Cardiac septum (tissue), 1 donor: ENCODE measurements at regions not wholly inside any gene's neighbourhood (a gene's known extent, or its start where the extent isn't known, plus 50 kb on each side); places are given as distances from the start of the nearest gene placed in this dataset.
"Not testable (repeated sequence)": the region's sequence is repeated elsewhere in the genome, so short reads cannot be mapped to it uniquely, and the experiment has no call there.

ENCODE experiments used
- DNase-seq: peaks from one replicate; pipeline ENCODE4 v3.0.0-alpha.2; 2020; ENCODE audit warnings: low spot score
- intact Hi-C: fragments of 100-400 bp; cut with DNase I; formaldehyde crosslinking; loops from one replicate; pipeline ENCODE4 v1.14.0; 2022
- donor health status: DM: no; HTN: no; CAD: no.

DNA sequence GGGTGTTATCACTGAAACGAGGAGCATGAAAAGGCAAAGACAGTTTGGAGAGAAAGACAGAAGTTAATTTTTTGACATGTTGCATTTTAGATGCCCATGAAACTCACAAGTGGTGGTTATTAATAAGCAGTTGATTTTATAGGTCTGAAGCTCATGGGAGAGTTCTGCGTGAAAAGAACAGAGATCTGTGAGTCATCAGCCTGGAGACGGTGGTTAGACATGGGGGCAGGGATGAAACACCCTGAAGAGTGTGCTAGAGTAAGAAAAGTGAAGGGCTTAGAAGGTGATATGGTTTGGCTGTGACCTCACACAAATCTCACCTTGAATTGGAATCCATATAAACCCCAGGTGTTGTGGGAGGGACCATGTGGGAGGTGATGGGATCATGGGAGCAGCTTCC, 289.1 kb upstream of the ISX start:
- no peak for DNase-seq
- intact Hi-C loops, result no loop called here

DNA sequence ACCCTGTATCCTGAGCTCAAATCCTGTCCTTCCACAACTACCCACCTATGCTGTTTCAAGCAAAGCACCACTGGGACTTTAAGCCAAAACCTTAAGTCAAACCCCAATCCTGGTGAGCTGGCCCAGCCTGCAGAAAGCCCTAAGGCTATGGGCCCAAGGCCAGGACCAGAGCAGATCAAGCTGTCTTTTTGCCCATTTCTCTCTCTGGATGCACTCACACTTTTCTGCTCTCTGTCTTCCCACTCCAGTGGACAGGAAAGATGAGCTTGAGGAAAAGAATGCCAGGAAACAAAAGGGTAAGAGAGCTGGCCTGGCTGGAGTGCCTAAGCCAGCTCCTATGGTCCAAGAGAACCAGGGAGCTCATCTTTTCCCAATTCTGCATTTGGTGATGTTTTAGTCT, 284.3 kb upstream of the ISX start:
- DNase-seq, result no peak
- intact Hi-C loops, result no loop called here

DNA sequence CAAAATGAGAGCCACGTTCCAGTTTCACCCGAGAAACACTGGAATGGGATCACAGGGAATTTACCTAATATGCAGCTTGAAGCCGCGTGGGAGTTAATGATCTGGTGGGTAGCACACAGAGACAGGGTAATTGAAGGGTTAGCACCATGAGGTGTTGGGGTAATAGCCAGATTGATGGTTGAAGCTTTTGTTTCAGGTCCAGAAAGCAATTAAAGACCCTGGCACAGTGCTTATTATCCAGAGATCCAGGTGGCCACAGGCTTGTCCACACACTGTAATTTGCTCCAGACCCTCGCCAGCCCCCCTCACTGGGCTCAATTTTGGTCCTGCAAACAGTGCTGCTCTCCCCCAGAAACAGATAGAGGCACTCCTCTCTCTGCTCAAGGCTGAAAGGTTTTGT, 282.5 kb upstream of the ISX start:
- no peak for DNase-seq
- intact Hi-C loops, result no loop called here

DNA sequence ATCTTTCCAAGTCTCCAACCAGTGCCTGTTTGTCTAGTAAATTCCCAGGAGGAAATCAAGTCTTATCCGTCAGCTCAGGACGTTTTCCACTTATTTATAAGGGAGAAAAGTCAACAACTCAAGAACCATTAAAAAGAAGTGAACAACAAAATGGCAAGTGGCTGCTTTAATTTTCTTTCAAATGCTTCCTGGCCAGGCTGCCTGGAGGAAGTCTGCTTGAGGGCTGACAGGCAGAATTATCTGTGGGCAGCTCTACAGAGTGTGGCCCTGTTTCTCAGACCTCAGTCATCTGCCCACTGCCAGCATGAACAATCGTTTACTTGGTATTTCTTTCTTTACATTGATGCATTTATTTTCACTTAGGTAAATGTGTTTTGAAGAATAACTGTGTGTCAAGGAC, 281.9 kb upstream of the ISX start:
- intact Hi-C loops, result no loop called here
- DNase-seq, result no peak

DNA sequence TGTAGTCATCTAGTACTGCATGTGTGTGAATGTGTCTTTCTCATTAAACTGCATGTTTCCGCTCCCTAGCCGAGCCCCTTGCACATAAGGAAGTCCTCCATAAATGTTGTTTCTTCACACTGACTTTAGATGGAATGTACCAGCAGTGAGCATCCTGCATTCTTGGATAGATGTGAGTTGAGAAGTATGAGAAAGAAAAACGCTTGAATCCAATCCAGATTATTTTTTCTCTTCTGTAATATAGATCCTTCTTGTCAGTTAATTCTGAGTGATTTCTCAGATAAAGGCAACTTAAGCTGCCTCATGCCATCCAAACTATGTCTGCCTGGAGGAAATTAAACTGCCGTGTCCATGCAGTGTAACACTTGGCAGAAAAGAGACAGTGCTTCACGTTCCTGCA, 268.1 kb upstream of the ISX start:
- intact Hi-C loops, result no loop called here
- DNase-seq, result no peak

DNA sequence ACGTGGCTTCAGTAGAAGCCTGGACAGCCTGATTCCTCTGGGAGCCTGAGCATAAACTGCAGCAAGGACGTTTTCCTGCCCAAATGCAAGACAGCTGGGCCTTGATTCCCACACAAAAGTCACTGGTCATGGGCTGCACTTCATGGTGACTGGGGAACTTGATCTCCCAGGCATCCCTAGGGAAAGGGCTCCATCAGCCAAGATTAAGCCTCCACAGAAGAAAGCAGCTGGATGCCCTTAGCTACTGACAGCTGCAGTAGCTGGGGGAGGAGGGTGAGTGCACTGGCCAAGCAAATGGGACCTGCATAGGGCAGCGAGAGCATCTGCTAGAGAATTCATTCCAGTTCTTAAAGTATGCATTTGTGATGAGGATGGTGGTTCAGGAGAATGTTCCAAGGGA, 267.4 kb upstream of the ISX start:
- no peak for DNase-seq
- intact Hi-C loops, result no loop called here

DNA sequence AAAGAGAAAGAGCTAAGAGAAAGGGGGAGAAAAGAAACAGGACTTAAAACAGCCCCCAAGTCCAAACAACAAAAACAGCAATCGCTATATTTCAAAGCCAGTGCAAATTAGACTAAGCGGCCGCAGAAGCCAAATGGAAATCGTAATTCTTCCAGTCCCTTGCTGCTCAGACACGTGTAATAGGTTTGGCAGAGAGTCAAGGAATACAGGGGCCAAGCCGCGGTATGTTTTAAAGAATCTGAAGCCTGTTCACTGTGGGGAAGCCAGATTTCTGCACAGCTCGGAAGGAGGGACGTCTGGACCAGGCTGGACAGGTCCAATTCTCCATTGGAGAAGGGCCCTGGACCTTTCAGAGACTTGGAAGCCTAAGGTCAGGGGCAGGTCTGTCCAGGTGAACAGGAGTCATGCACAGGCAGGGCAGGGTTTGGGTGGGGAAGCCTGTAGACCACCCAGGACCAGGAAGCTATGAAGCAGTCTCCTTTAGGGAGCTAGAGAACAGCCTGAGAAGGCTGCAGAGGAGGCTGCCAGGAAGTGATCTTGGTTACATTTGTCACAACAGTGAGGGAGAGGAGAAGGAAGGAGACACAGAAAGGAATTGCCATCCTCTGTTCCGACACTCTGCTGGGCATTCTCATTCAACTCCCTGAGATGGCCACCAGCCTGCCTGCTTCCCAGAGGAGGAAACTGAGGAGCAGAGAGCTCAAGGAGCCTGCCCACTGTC, 265.5 kb upstream of the ISX start:
- DNase-seq, result no peak
- intact Hi-C loops, result no loop called here

DNA sequence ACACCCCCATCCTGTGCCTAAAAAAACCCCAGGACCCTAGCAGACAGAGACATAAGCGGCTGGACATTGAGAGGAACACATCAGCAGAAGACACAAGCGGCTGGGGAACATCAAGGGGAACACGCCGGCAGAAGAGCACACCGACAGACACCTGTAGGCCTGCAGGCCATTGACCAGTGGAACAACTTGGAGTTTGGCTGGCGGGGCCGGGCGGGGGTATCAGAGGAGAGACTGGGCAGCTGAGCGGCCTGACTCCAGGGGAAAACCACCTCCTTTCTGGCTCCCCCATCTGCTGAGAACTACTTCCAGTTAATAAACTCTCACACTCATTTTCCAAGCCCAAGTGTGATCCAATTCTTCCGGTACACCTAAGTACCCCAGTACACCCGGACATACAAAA, 264.7 kb upstream of the ISX start:
- DNase-seq, result no peak
- intact Hi-C loops, result no loop called here

DNA sequence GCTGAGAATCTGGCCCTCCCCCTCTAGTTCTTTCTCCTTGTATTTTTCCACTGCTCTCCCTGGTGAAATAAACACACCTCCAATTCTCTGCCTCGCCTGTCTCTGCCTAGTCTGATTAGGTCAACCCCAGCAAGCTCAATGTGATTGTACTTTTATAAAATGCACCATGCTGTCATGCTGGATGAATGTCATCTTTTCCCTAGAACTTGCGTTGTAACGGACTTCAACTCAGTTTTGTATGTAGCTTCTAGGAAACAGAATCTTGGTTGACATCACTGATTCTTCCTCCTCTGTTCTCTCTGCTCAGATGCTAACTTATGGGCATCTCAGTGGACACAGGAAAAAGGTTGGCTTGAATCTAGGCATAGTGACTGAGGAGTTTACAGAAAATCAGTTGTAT, 261.9 kb upstream of the ISX start:
- no peak for DNase-seq
- intact Hi-C loops, result no loop called here

DNA sequence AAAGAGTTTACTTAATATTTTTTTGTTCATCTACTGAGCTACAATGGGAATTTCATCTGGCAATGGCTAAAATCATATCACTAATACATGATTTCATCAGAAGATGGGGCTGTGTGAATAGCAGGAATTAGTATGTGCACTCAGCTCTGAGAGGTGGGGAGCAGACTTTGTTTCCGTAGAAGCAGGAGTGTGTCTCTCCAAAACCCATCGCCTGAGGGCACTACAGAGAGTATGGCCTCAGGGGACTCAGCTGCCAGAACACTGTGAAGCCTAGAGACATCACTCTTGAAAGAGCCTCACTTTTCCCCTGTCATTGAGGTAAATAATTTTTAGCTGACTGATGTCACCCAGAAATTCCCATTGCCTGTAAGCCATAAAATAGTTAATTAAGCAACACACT, 261.4 kb upstream of the ISX start:
- intact Hi-C loops, result no loop called here
- no peak for DNase-seq

DNA sequence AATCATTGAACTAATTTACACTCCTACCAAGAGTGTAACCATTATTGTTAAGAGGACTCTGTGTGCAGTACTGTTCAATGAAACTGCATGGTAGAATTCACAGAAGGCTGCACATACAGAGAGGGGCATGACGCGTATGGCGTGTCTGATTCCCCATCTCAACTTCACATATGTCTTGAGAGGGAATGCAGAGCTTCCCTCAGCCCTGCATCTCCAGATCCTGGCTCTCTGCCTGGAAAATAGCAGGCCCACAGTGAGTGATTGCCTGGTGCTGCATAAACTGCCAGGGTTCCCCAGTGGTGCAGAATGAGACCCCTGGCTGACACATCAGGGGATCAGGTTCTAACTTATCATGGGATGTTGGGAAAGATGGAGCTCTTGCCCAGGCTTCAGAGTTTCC, 260.2 kb upstream of the ISX start:
- intact Hi-C loops, result no loop called here
- DNase-seq, result no peak

DNA sequence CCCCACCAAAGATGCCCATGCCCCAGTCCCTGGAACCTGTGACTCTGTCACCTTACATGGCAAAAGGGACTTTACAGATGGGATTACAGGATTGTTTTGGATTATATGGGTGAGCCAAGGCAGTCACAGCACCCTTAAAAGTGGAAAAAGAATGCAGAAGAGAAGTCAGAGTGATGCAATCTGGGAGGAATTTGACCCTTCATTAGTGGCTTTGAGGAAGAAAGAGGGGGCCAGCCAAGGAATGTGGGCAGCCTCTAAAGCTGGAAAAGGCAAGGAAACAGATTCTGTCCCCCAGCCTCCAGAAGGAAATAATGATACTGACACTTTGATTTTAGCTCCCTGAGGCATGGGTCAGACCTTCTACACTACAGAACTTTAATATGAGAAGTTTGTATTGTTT, 257.3 kb upstream of the ISX start:
- DNase-seq, result no peak
- intact Hi-C loops, result no loop called here

DNA sequence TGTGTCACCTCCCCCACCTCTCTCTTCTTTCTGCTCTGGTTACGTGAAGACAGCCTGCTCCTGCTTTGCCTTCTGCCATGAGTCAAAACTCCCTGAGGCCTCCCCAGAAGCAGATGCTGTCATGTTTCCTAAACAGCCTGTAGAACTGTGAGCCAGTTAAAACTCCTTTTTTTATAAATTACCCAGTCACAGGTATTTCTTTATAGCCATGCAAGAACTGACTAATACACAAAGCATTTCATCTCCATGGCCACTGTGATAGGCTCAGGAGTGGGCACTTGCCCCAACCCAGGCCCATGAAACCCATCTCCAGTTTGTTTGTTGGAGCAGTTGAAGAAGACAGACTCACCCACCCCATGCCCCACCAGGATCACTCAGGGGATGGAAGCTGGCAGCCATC, 253.3 kb upstream of the ISX start:
- no peak for DNase-seq
- intact Hi-C loops, result no loop called here

DNA sequence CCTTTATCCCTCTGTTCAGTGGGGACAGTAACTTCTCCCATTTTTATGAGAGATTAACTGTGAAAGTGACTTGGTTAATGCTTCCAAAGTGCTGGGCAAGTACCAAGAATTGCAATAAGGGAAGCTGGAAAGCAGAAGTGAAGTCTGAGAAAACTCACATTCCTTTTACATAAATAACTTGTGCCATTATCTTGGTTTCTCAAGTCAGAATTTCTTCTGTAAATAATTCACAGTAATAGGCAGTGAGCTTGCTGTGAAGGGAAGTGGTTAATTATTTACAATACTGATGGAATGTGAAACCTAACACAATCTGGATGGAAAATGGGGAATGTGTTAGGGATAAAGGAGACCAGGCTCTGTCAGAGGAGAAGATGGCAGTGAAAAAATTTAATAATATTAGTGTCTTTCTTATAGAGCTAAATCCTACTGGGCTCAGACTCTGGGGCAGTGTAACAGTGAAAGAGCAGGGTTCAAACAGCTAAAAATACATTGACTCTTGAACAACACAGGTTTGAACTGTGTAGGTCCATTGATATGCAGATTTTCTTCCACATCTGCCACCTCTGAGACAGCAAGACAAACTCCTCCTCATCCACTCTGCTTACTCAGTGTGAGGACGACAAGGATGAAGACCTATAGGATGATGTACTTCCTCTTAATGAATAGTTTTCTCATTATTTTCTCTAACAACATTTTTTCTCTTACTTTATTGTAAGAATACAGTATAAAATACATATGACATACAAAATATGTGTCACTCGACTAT, 251.5 kb upstream of the ISX start:
- DNase-seq, result no peak
- intact Hi-C loops, result no loop called here

DNA sequence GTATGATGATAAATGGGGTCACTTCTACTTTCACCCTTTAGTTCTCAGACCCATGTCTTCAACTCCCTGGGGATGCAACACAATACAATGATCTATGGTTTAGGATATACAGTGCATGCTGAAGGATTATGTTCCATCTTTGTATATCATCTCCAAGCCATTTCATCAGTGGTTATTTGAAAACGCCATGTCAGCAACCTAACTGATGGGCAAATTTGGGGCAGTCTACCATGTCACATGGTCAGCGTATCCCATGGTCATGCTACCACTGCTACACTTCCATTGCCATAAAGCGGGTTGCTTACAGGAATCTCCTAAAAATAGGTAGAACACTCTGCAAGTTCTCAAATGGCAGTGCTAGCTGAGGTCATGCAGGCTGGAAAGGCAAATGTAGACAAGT, 236.5 kb upstream of the ISX start:
- intact Hi-C loops, result no loop called here
- DNase-seq, result no peak

DNA sequence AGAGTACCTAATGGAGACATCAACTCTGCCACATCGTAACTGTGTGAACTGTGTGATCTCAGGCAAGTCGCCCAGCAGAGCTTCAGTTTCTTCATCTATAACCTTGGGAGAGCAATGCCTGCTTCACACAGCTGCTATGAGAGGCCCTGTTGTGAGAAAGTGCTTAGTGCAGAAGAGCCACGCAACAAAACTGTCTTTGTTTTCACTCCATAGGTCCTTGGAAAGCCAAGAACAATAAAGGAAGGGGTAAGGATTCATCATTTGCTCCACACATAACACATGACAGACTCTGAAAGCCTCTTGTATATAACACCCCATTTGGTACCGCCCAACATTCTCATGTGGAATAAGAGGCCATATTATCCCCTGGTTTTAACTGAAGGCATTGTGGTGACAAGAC, 231.9 kb upstream of the ISX start:
- DNase-seq, result no peak
- intact Hi-C loops, result no loop called here

DNA sequence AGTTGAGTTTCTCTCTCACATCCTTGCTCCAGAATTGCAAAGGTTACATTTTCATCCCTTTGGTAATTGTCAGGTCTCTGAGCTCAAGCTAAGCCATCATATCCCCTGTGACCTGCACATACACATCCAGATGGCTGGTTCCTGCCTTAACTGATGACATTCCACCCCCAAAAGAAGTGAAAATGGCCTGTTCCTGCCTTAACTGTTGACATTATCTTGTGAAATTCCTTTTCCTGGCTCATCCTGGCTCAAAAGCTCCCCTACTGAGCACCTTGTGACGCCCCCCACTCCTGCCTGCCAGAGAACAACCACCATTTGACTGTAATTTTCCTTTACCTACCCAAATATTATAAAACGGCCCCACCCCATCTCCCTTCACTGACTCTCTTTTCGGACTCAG, 231.4 kb upstream of the ISX start:
- intact Hi-C loops, result not testable (repeated sequence)

DNA sequence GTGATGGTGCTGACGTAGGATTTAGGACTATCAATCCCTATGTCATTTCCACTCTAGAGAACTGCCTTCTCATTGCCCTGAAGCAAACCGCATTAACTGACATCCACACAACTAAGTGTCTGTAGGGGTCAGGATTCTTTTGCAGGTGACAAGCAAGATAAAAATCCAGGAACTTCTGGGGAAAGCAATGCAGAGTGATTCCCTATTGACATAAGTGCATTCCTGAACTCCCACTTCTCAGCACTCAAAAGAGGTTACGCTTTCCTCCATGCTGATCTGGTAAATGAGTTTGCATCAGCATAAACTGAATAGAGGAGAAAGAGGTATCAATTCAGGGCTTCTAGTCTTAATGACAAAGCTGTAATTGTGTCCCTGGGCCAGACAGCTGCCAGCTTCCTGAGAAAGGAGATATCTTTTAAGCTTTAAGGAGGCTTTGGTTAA, 224.6 kb upstream of the ISX start:
- no peak for DNase-seq
- intact Hi-C loops, result no loop called here

More for the DNA sequence above, 231.4 kb upstream of the ISX start:
- not testable (repeated sequence) for DNase-seq

DNA sequence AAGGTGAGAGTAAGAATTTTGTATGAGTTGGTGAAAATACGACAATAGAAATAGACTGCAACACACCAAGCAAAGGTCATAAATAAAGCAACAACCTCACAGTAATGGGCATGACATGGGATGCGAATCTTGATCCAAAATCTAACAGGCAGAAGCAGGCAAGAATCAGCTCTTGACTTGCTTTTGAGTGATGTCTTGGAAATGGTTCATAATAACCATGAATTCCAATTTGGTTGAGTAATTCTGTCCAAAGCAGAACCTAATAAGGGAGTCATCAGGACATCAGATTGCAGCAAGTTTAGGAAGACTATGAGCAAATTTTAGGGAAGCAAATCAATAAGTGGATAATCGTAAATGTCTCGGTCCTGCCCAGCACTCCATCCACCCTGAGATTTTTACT, 224.0 kb upstream of the ISX start:
- DNase-seq, result no peak
- intact Hi-C loops, result no loop called here

DNA sequence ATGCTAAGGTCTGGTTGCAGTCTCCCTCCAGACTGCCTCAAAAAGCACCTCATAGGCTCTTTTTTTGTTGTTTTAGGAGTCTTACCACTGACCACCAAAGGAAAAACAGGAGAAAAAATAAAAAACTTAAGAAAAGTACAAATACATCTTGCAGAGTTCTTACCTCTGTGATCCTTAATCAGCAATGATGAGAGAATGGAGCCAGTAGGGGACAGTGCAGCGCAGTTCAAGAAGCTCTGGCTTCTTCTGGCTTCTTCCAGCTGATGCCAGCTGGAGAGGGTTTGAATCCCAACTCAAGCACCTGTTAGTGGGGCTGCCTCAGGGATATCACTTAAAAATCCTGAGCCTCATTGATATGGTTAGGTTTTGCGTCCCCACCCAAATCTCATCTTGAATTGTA, 223.3 kb upstream of the ISX start:
- no peak for DNase-seq
- intact Hi-C loops, result no loop called here

DNA sequence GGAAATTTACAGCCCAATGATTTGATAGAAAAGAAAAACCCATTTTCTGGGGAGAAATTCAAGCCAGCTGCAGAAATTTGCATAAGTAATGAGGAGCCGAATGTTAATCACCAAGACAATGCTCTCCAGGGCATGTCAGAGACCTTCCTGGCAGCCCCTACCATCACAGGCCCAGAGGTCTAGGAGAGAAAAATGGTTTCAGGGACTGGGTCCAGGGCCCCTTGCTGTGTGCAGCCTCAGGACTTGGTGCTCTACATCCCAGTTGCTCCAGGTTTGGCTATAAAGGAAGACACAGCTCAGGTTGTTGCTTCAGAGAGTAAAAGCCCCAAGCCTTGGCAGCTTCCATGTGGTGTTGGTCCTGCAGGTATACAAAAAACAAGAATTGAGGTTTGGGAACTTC, 222.2 kb upstream of the ISX start:
- intact Hi-C loops, DNase-seq: not testable (repeated sequence)

DNA sequence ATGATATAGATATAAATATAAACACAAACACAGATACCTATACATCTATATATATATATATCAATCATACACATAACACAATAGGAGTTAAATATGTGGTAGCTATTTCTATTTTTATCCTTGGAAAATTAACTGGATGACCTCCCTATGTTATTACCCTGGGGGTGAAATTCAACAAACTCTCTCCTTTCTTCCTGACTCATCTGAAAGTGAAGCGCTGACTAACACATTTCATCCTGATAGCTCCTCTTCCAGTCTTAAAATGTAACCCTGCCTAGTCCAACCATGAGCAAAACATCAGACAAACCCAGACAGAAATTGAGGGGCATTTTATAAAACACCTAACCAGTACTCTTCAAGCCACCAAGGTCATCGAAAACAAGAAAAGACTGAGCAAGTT, 220.6 kb upstream of the ISX start:
- intact Hi-C loops, result no loop called here

More for the DNA sequence above, 220.6 kb upstream of the ISX start:
- DNase-seq, result no peak
